Adrenal gland (tissue), 5 donors: ENCODE measurements at regions not wholly inside any gene's neighbourhood (a gene's known extent, or its start where the extent isn't known, plus 50 kb on each side); places are given as distances from the start of the nearest gene placed in this dataset.

Experiments
- CTCF ChIP-seq, 6 experiments: fragments of 450-650 bp in 4 of 6; fragments of 200-600 bp in 2 of 6; sonication (generic) in 1 of 6; IDR thresholded peaks; 1 replicate in 5 of 6; 2 replicates in 1 of 6; pipeline versions ENCODE4 v1.5.1 to v1.8.0; 2016 to 2021; ENCODE audit warnings: antibody characterized with exemption in 6 of 6, mild to moderate bottlenecking in 2 of 6, moderate library complexity in 1 of 6
- POLR2A ChIP-seq, 2 donors: fragments of 450-650 bp; IDR thresholded peaks; one replicate each; pipeline ENCODE4 v1.6.1; 2017; ENCODE audit warnings: antibody characterized with exemption in 2 of 2, mild to moderate bottlenecking in 2 of 2, moderate library complexity in 1 of 2
- donor health status: DM: no; HTN: no; CAD: no.

GRCh38 chr5:67676863-67677262 is 480.3 kb upstream of the CD180 start:
- TF ChIP-seq CTCF (IDR thresholded peaks at IDR 0.05) (no peak), POLR2A (IDR thresholded peaks at IDR 0.05) (no peak)
